Frontal cortex (tissue), 3 donors: ENCODE measurements at regions not wholly inside any gene's neighbourhood (a gene's known extent, or its start where the extent isn't known, plus 50 kb on each side); places are given as distances from the start of the nearest gene placed in this dataset.

Experiments
- DNase-seq, 2 donors: peaks; one replicate each; pipeline ENCODE4 v3.0.0; 2012; ENCODE audit warnings: low spot score in 2 of 2
- FAIRE-seq: peaks from 2 replicates; lab custom pipeline; 2012; peaks lifted over from hg19 to GRCh38; lab: Jason Lieb, UNC
- donor health status: control.
- donor health status: control.
- donor health status: control.

GRCh38 chr2:167900435-167901114 lies 346.8 kb downstream of the STK39 start:
- FAIRE-seq (no peak), DNase-seq (no peak)

GRCh38 chr2:167898340-167898739 lies 349.1 kb downstream of the STK39 start:
- FAIRE-seq = no peak

GRCh38 chr2:167891841-167892240 lies 355.6 kb downstream of the STK39 start:
- no peak for FAIRE-seq
- no peak for DNase-seq

More at GRCh38 chr2:167898340-167898739, 349.1 kb downstream of the STK39 start:
- DNase-seq = no peak

- DNase-seq (no peak), FAIRE-seq (no peak)
These were observed 356.7 kb downstream of the STK39 start for GRCh38 chr2:167890739-167891138.

GRCh38 chr2:167880415-167880814 lies 367.0 kb downstream of the STK39 start:
- no peak for FAIRE-seq

GRCh38 chr2:167875529-167875928 lies 371.9 kb downstream of the STK39 start:
- DNase-seq = no peak
- FAIRE-seq = no peak

More at GRCh38 chr2:167880415-167880814, 367.0 kb downstream of the STK39 start:
- DNase-seq = no peak

GRCh38 chr2:167874812-167875211 lies 372.6 kb downstream of the STK39 start:
- FAIRE-seq = no peak
- no peak for DNase-seq

- DNase-seq (no peak), FAIRE-seq (no peak)
These were observed 376.1 kb downstream of the STK39 start for GRCh38 chr2:167871286-167871685.

GRCh38 chr2:167869200-167869599 lies 378.2 kb downstream of the STK39 start:
- DNase-seq = no peak
- no peak for FAIRE-seq

- FAIRE-seq = no peak
- no peak for DNase-seq
These were observed 384.0 kb downstream of the STK39 start for GRCh38 chr2:167863377-167863776.

GRCh38 chr2:167862782-167863181 lies 384.6 kb downstream of the STK39 start:
- DNase-seq = no peak

GRCh38 chr2:167862296-167862695 lies 385.1 kb downstream of the STK39 start:
- FAIRE-seq (no peak), DNase-seq (no peak)

More at GRCh38 chr2:167862782-167863181, 384.6 kb downstream of the STK39 start:
- no peak for FAIRE-seq

GRCh38 chr2:167861574-167862193 lies 385.7 kb downstream of the STK39 start:
- FAIRE-seq (no peak), DNase-seq (no peak)

GRCh38 chr2:167860082-167860481 lies 387.3 kb downstream of the STK39 start:
- DNase-seq = no peak
- FAIRE-seq = no peak

- FAIRE-seq (no peak), DNase-seq (no peak)
These were observed 387.7 kb downstream of the STK39 start for GRCh38 chr2:167859676-167860075.

- DNase-seq = no peak
- FAIRE-seq = no peak
These were observed 389.3 kb downstream of the STK39 start for GRCh38 chr2:167858086-167858485.

GRCh38 chr2:167857416-167857815 lies 390.0 kb downstream of the STK39 start:
- DNase-seq (no peak), FAIRE-seq (no peak)

- no peak for FAIRE-seq
- DNase-seq = no peak
These were observed 391.2 kb downstream of the STK39 start for GRCh38 chr2:167856190-167856589.

GRCh38 chr2:167855211-167855610 lies 392.2 kb downstream of the STK39 start:
- FAIRE-seq (no peak), DNase-seq (no peak)

GRCh38 chr2:167853717-167854116 lies 393.7 kb downstream of the STK39 start:
- FAIRE-seq (no peak), DNase-seq (no peak)

- FAIRE-seq = no peak
- no peak for DNase-seq
These were observed 395.5 kb downstream of the STK39 start for GRCh38 chr2:167851876-167852275.
